GM19035 (cell line): ENCODE measurements at regions not wholly inside any gene's neighbourhood (a gene's known extent, or its start where the extent isn't known, plus 50 kb on each side); places are given as distances from the start of the nearest gene placed in this dataset.
A peak's percentile ranks its signal among the peaks of the same experiment; 100 is the strongest.

Experiments
- ATAC-seq: cut with Tn5 transposase; IDR thresholded peaks from one replicate; pipeline ENCODE4 v1.9.1; 2021; ENCODE audit not compliant: unreplicated experiment

- no peak for ATAC-seq
These were observed 449.8 kb downstream of the FGF9 start for GRCh38 chr13:22120646-22121045.

GRCh38 chr13:22121146-22121739 is 450.4 kb downstream of the FGF9 start:
- ATAC-seq: no peak

- ATAC-seq: peak; percentile 98
These were observed 455.7 kb downstream of the FGF9 start for GRCh38 chr13:22126433-22127021.

DNA sequence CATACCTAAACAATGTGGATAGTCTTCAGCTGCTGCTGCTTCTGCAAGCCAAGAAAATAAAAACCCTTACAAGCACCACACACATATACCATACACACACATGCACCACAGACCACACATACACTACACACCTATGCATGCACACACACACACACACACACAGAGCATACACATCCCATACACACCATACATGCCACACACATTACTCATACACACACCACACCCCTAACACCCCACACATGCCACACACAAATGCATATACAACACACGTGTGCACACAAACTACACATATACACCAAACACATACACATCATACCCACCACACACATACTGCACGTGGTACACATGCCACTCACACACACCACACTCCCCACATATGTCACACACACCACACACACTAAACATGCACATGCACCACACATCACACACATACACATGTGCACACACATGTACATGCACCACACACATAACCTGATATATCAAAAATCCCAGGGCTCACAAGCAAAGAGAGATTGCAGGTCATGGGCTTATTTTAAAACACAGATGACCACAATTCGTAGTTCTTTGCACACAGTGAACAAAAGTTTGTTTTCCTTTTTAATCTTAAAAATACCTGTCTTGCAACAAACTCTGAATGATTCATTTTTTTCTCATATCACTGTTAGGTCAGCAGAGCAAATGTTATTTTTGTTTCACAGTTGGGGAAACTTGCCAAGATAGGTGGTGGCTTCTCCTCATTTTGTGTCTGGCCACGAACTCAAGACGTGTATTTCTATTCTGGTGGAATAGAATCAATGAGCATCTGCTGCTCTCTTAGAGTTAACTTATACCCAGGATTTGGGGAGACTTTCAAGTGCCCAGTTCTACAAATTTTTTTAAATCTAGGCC is 456.6 kb downstream of the FGF9 start:
- ATAC-seq: no peak

- no peak for ATAC-seq
These were observed 457.9 kb downstream of the FGF9 start for GRCh38 chr13:22128441-22129408.

DNA sequence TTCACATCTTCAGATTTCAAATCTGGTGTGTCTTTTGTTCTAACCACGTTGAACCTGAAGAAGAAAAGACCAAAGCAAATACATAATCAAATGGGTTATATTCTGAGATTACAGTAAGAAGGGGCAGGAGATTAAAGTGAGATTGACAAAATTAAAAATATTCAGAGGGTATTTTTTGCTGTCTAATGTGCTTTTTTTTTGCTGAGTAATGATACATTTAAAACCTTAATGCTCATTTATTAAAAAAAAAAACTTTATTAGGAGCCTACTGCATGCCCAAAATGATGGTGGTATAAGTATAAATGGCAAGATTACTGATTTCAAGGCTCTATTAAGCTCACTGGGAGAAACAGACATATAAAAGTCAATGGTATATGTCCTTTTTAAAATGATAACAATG is 459.4 kb downstream of the FGF9 start:
- ATAC-seq: no peak

- ATAC-seq: no peak
These were observed 463.4 kb downstream of the FGF9 start for GRCh38 chr13:22134261-22134660.

- ATAC-seq: no peak
These were observed 464.6 kb downstream of the FGF9 start for GRCh38 chr13:22135446-22135845.

DNA sequence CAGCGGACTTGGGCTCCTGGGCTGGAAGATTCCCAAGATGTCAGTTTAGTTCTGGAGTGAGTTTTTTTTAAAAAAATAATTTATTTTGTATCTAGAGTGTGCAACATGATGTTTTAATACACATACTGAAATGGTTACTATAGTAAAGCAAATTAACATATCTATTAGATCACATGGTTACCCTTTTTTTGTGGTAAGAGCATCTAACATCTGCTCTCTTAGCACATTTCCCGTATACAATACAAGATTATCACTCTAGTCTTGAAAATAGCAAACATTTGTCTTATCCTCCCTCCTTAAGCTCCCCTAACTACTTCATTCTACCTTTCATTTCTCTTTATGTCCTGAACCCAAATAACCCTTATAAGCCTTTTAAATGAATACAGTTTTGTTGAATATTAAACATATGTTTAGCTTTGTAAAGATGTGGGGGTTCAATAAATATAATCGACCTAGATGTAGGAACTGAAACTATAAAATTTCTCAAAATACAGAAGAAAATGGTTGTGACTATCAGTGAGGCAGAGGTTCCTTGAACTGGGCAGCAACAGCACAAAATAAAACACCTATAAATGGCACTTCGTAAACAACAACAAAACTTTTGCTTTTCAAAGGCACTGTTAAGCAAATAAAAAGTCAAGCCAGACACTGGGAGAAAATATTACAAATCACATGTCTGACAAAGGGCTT is 466.6 kb downstream of the FGF9 start:
- no peak for ATAC-seq

GRCh38 chr13:22138947-22139346 is 468.1 kb downstream of the FGF9 start:
- ATAC-seq: no peak

DNA sequence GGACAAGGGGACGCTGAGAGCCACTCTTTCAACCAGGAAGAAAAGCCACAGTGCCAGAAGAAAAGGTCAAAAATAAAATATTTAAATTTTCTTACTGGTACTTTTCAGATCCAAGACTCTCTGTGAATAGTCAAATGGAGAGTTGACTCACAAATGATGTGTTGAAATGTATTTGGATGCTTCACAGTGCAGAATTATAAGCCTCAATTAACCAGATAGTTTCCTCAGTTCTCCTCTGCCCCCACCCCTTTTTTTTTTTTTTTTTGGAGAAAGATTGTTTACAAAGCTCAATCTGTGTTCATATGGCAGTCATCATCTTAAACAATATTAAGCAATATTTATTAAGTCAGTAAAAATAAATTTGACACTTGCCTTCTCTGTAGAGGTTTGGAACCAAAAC is 470.8 kb downstream of the FGF9 start:
- no peak for ATAC-seq

DNA sequence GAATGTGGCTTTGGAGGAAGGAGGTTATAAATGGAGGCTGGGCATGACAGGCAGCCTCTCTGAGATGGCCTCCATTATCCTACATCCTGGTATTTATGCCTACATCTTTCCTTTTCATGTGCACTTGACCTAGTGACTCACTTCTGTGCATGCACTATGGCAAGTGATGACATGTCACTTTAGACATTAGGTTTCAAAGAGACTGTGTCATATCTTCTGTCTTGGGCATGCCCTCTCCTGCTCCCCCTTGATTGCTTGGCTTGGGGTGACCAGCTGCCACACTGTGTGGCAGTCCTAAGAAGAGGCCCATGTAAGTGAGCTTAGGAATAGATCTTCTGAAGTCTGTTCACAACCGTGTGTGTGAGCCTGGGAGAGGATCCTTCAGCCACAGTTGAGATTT is 472.8 kb downstream of the FGF9 start:
- ATAC-seq: no peak

- ATAC-seq: no peak
These were observed 473.9 kb downstream of the FGF9 start for GRCh38 chr13:22144806-22145205.

- no peak for ATAC-seq
These were observed 477.3 kb downstream of the FGF9 start for GRCh38 chr13:22148187-22148586.

DNA sequence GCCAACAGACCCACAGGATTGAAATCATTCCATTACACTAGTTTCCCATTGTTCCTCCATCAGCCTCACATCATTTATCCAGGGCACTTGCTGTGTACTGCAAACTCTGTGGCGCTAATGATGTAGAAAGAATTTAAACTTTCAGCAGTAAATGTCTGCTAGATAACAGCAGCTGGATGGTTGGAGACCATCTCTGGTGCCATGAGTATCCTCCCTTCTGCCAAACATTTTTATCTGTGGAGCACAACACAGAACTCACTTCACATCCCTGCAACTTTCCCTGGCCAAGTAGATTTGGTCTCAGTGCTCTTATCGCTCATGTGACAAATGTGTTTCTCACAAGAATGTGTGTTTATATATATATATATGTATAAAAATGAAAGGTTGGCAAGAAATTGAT is 481.9 kb downstream of the FGF9 start:
- no peak for ATAC-seq

GRCh38 chr13:22154041-22154440 is 483.2 kb downstream of the FGF9 start:
- no peak for ATAC-seq

GRCh38 chr13:22161871-22162270 is 491.0 kb downstream of the FGF9 start:
- ATAC-seq: peak; percentile 94

- peak; percentile 40 for ATAC-seq
These were observed 492.0 kb downstream of the FGF9 start for GRCh38 chr13:22162889-22163288.

DNA sequence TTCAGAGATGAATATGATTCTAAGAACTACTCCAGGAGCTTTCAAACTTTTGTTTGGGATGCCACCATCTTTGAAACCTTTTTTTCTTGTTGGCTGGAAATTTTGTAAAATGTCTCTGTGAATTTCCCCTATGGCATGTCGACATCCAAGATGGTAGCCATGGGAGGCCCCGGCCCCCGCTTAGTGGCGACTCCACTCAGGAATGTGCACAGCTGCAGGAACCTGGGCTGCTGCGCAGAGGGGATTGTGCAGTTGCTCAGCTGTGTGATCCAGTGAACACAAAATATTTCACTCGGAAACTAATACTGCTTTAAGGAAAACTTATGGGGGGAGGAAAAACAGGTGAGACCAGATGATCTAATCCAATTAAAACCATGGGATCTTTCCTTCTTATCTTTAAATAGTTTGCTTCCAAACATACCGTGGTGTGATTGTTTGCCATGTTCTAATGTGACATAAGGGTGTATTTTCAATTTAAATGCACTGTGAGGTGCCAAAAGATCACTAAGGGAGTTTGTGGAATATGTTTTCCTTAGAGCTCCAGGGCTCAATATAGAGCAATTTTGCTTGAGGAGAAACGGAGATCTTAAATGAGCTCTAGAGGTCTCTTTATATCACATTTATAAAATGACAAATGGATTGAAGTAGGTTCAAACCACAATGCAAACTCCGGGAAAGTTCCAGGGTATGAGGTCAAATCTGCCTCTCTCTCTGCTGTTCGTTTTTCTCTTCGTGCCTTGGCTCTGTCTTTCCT is 497.7 kb downstream of the FGF9 start:
- no peak for ATAC-seq

DNA sequence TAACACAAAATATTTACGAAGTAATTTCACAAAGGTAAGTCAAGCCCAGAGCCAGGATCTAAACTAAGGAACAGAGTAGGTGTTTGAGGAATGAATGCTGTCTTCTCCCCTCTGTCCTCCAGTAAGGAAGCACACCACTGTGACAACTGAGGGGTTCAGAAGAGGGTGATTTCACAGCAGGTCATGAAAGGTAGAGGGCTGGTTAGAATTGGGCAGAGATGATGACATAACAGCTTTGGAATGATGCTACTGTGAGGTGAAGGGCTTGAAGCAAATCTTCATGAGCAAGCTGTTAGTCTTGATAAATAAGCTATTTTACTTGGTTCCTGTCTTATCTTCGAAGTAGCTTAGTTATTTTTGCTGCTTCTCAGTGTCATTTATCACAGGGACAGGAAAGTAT is 498.6 kb downstream of the FGF9 start:
- ATAC-seq: no peak
